CD8-positive, alpha-beta memory T cell (primary cell): ENCODE measurements at regions not wholly inside any gene's neighbourhood (a gene's known extent, or its start where the extent isn't known, plus 50 kb on each side); places are given as distances from the start of the nearest gene placed in this dataset.

Experiments
- CTCF ChIA-PET: fragments of 350-600 bp; sonication (Branson Sonifier 250); formaldehyde crosslinking; loops from one replicate; lab custom pipeline; 2021; ENCODE audit warnings: antibody characterized with exemption; lab: Charles Lee
- POLR2A ChIA-PET: fragments of 350-600 bp; sonication (Branson Sonifier 250); formaldehyde crosslinking; loops from one replicate; lab custom pipeline; 2021; ENCODE audit warnings: antibody characterized with exemption; lab: Charles Lee
- DNase-seq, 5 donors: peaks; one replicate each; pipeline versions ENCODE4 v3.0.0 to v3.0.0-alpha.2; 2020 to 2022; ENCODE audit warnings: mixed read lengths in 1 of 5
- H3K27ac ChIP-seq: one replicate; pipeline ENCODE4 v1.7.0; 2013; ENCODE audit warnings: low read depth, mild to moderate bottlenecking, low read length, moderate library complexity
- H3K27me3 ChIP-seq: 2 replicates; pipeline ENCODE4 v1.7.0; 2013; ENCODE audit warnings: low read length, mild to moderate bottlenecking; ENCODE audit not compliant: insufficient read depth, poor library complexity, severe bottlenecking
- H3K36me3 ChIP-seq: 2 replicates; pipeline ENCODE4 v1.7.0; 2013; ENCODE audit warnings: mild to moderate bottlenecking, low read length, moderate library complexity; ENCODE audit not compliant: insufficient read depth
- H3K4me1 ChIP-seq: 2 replicates; pipeline ENCODE4 v1.7.0; 2013; ENCODE audit warnings: mild to moderate bottlenecking, low read length, moderate library complexity; ENCODE audit not compliant: insufficient read depth
- H3K4me3 ChIP-seq: 2 replicates; pipeline ENCODE4 v1.7.0; 2013; ENCODE audit warnings: mild to moderate bottlenecking, low read length
- H3K9me3 ChIP-seq: 2 replicates; pipeline ENCODE4 v1.7.0; 2013; ENCODE audit warnings: mild to moderate bottlenecking, low read length
- H3K27ac Mint-ChIP-seq, 8 donors: one replicate each; pipeline ENCODE4 v1.8.0; 2020 to 2021; ENCODE audit warnings: mixed read lengths in 8 of 8, mild to moderate bottlenecking in 6 of 8, inconsistent platforms in 3 of 8, moderate library complexity in 3 of 8
- H3K27me3 Mint-ChIP-seq, 2 donors: one replicate each; pipeline ENCODE4 v1.8.0; 2020 to 2021; ENCODE audit warnings: mixed read lengths in 2 of 2, mild to moderate bottlenecking in 1 of 2, moderate library complexity in 1 of 2
- H3K36me3 Mint-ChIP-seq, 3 donors: one replicate each; pipeline ENCODE4 v1.8.0; 2020 to 2021; ENCODE audit warnings: mixed read lengths in 3 of 3, inconsistent platforms in 1 of 3, mild to moderate bottlenecking in 1 of 3
- H3K4me1 Mint-ChIP-seq, 3 donors: one replicate each; pipeline ENCODE4 v1.8.0; 2020 to 2021; ENCODE audit warnings: mixed read lengths in 3 of 3, inconsistent platforms in 1 of 3, mild to moderate bottlenecking in 1 of 3
- H3K4me3 Mint-ChIP-seq, 7 donors: one replicate each; pipeline ENCODE4 v1.8.0; 2020 to 2021; ENCODE audit warnings: mixed read lengths in 7 of 7, mild to moderate bottlenecking in 6 of 7, moderate library complexity in 4 of 7, inconsistent platforms in 2 of 7
- H3K9me3 Mint-ChIP-seq, 5 donors: one replicate each; pipeline ENCODE4 v1.8.0; 2020 to 2022; ENCODE audit warnings: mixed read lengths in 5 of 5, mild to moderate bottlenecking in 3 of 5, moderate library complexity in 2 of 5, inconsistent platforms in 1 of 5

DNA sequence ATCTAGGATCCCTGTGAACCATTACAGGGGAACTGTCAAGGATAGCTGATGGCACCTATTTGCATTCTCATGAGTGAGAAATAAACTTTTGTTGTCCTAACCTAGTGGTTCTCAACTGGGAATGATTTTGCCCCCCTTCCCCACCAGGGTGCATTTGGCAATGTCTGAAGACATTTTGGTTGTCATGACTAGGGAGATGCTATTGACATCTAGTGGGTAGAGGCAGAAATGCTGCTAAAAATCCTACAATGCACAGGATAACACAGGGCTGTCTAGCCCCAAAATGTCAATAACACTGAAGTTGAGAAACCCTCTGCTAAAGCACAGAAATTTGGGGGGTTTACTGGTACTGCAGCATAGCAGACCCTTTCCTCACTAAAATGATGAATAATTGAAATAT lies 140.9 kb upstream of the SRRM4 start:
- Mint-ChIP-seq H3K9me3 (peaks cover 0 to 3% (median 0%) of the 10 kb centered on the region in 5 donors), H3K4me3 (no peak overlapping the region), H3K4me1 (no peaks in the 10 kb centered on the region), H3K27ac (no peak overlapping the region), H3K36me3 (no peaks in the 10 kb centered on the region), H3K27me3 (no peaks in the 10 kb centered on the region)
- no peak overlapping the region for H3K4me3 ChIP-seq
- H3K27me3 ChIP-seq: no peaks in the 10 kb centered on the region
- ChIA-PET CTCF (no interaction called here), POLR2A (no interaction called here)
- no peak for DNase-seq
- H3K36me3 ChIP-seq: no peaks in the 10 kb centered on the region
- no peak overlapping the region for H3K27ac ChIP-seq
- no peaks in the 10 kb centered on the region for H3K9me3 ChIP-seq
- H3K4me1 ChIP-seq: no peaks in the 10 kb centered on the region

DNA sequence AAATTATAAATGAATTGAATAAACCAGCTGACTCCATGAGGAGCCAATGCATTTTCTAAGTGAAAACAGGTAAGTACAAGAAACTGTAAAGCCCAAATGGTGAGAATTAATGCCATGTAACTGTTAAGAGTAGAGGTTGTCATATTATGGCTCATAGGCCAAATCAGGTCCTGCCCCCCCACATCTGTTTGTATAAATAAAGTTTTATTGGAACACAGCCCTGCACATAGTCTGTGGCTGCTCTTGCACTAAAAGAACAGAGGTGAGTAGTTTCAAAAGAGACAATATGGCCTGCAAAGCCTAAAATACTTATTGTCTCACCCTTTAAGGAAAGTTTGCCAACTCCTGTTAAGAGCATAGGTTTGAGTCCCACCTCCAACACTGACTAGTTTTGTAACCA lies 140.5 kb upstream of the SRRM4 start:
- ChIA-PET POLR2A (no interaction called here), CTCF (no interaction called here)
- Histone ChIP-seq H3K27ac (no peak overlapping the region), H3K36me3 (no peaks in the 10 kb centered on the region), H3K9me3 (no peaks in the 10 kb centered on the region), H3K4me1 (no peaks in the 10 kb centered on the region), H3K4me3 (no peak overlapping the region), H3K27me3 (no peaks in the 10 kb centered on the region)
- Mint-ChIP-seq H3K27me3 (no peaks in the 10 kb centered on the region), H3K4me1 (no peaks in the 10 kb centered on the region), H3K9me3 (peaks cover 0 to 3% (median 0%) of the 10 kb centered on the region in 5 donors), H3K36me3 (no peaks in the 10 kb centered on the region), H3K4me3 (no peak overlapping the region), H3K27ac (no peak overlapping the region)
- no peak for DNase-seq

DNA sequence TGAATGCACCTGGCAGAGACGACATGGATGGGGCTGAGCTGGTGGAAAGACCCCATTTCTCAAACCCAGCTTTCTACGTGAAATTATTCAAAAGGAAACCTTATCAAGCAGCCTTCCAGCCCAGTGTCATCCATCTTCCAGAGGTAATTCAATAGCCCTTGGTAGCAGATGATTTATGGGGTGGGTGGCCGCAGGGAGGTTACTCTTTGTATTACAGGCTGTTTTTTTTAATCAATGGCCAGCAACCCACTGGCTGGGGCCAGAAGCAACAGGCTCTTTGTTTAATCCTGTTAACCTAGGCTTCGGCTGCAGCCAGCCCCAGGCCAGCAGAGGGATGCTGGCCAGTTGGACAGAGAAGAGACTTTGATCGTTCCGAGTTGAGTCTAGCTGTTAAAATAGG lies 139.8 kb upstream of the SRRM4 start:
- Mint-ChIP-seq H3K27ac (no peak overlapping the region), H3K27me3 (peaks cover 0 to 3% of the 10 kb centered on the region in 2 donors), H3K9me3 (peaks cover 0 to 2% (median 0%) of the 10 kb centered on the region in 5 donors), H3K36me3 (no peaks in the 10 kb centered on the region), H3K4me3 (no peak overlapping the region), H3K4me1 (no peaks in the 10 kb centered on the region)
- Histone ChIP-seq H3K27ac (no peak overlapping the region), H3K27me3 (no peaks in the 10 kb centered on the region), H3K4me1 (no peaks in the 10 kb centered on the region), H3K9me3 (no peaks in the 10 kb centered on the region), H3K4me3 (no peak overlapping the region), H3K36me3 (no peaks in the 10 kb centered on the region)
- DNase-seq: no peak
- ChIA-PET POLR2A (no interaction called here), CTCF (no interaction called here)

DNA sequence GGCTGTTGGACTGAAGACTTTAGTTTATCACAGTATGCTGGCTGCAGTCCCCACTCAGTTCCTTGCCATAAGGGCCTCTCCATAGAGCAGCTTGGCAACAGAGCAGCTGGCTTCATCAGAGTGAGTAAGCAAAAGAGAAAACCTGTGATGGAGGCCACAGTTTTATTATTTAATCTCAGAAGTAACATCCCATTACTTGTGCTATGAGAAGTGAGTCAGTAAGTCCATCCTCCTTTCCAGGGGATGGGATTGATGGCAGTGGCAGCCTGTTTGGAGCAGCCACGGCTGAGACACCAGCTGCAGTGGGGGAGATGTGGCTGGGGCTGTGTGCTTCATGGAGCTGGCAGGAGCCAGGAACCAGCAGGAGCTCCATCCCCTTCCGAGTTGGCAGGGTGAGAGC lies 138.5 kb upstream of the SRRM4 start:
- DNase-seq: no peak
- CTCF ChIA-PET: no interaction called here
- peaks cover 0 to 4% of the 10 kb centered on the region in 2 donors for H3K27me3 Mint-ChIP-seq

DNA sequence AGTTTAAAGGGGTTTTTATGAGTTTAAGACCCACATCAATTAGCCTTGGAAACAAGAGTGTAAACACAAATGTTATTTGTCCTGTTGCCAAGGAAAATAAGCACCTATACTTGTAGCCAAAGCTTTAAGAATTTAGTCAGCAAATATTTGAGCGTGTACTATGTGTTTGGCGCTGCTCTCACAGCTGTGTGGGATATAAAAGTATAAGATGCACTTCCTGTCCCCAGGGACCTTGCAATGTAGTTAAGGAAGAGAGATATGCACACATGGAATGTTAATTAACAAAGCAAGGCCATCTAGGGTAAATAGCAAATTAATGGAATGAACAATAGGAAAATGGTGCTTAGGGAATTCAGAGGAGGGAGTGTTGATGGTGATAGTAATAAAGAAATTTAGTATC lies 134.9 kb upstream of the SRRM4 start:
- Histone ChIP-seq H3K4me1 (no peaks in the 10 kb centered on the region), H3K4me3 (no peak overlapping the region), H3K27ac (no peak overlapping the region), H3K36me3 (no peaks in the 10 kb centered on the region), H3K27me3 (no peaks in the 10 kb centered on the region), H3K9me3 (no peaks in the 10 kb centered on the region)
- peaks cover 0 to 3% (median 0%) of the 10 kb centered on the region in 5 donors for H3K9me3 Mint-ChIP-seq
- CTCF ChIA-PET: interaction anchor here (1.1 kb wide), 1 partner anchor 39 kb away, joined by 3 read pairs; no protein-coding TSS in a partner anchor
- H3K36me3 Mint-ChIP-seq: no peaks in the 10 kb centered on the region
- no peak for DNase-seq
- no peak overlapping the region for H3K4me3 Mint-ChIP-seq
- H3K27me3 Mint-ChIP-seq: peaks cover 2 to 4% of the 10 kb centered on the region in 2 donors
- POLR2A ChIA-PET: no interaction called here
- no peak overlapping the region for H3K27ac Mint-ChIP-seq
- H3K4me1 Mint-ChIP-seq: no peaks in the 10 kb centered on the region

More for the DNA sequence above, 138.5 kb upstream of the SRRM4 start:
- Histone ChIP-seq H3K27ac (no peak overlapping the region), H3K36me3 (no peaks in the 10 kb centered on the region), H3K4me1 (no peaks in the 10 kb centered on the region), H3K9me3 (no peaks in the 10 kb centered on the region), H3K4me3 (no peak overlapping the region), H3K27me3 (no peaks in the 10 kb centered on the region)
- H3K9me3 Mint-ChIP-seq: peaks cover 0 to 2% (median 0%) of the 10 kb centered on the region in 5 donors
- no peak overlapping the region for H3K27ac Mint-ChIP-seq
- POLR2A ChIA-PET: no interaction called here
- H3K4me1 Mint-ChIP-seq: no peaks in the 10 kb centered on the region
- no peaks in the 10 kb centered on the region for H3K36me3 Mint-ChIP-seq
- H3K4me3 Mint-ChIP-seq: no peak overlapping the region

DNA sequence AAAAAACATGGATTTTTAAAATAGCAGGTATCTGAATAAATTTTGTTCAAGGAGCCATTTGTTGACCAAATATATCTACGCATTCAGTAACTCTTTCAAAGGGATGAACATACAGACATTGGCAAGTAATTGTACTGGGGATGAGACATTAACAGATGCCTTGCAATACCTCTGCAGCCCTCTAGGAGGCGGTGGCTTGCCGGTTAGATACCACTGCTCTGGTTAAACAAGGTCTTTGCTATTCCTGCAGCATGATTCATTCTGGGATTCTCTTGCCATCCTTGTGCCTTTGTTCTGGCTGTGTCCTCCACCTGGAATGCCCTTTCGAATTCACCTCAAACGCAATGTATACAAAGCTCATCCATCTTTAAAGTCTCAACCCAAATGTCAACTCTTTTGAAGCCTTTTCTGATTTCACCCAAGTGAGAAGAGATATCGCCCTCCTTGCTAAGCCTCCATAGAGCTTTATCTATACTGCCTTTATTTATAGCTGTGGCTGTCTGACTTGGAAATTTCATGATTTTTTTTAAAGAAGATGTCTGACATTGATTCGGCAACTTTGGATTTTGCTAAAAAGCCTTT lies 131.0 kb upstream of the SRRM4 start:
- POLR2A ChIA-PET: no interaction called here

DNA sequence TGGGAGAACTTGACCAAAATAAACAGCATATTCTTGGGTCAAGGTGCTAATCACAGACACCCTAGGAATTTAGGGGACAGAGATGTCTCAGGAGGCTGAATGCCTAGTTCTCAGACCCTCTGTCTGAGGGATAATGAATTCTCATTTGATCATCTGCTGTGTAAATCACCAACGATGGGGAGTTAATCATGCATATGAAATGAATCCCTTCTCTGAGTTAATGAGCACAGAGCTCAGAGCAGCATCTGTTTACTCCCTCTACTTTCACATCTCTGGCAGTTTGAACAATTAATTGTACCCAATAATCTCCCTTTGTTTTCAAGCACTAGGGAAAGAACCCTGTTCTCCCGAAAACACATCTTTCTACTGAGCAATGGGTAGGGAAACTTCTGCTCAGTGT lies 129.4 kb upstream of the SRRM4 start:
- peaks cover 0 to 5% (median 0%) of the 10 kb centered on the region in 5 donors for H3K9me3 Mint-ChIP-seq
- H3K4me1 Mint-ChIP-seq: no peaks in the 10 kb centered on the region
- H3K36me3 Mint-ChIP-seq: no peaks in the 10 kb centered on the region
- no peak overlapping the region for H3K27ac Mint-ChIP-seq
- DNase-seq: no peak
- no peaks in the 10 kb centered on the region for H3K9me3 ChIP-seq
- no peak overlapping the region for H3K4me3 Mint-ChIP-seq
- H3K27me3 ChIP-seq: no peaks in the 10 kb centered on the region
- no peaks in the 10 kb centered on the region for H3K36me3 ChIP-seq
- POLR2A ChIA-PET: no interaction called here
- no peak overlapping the region for H3K4me3 ChIP-seq
- H3K27ac ChIP-seq: no peak overlapping the region
- H3K27me3 Mint-ChIP-seq: peaks cover 0 to 7% of the 10 kb centered on the region in 2 donors
- CTCF ChIA-PET: interaction anchor here (0.6 kb wide), 1 partner anchor 112 kb away, joined by 3 read pairs; no protein-coding TSS in a partner anchor
- no peaks in the 10 kb centered on the region for H3K4me1 ChIP-seq

More for the DNA sequence above, 131.0 kb upstream of the SRRM4 start:
- Mint-ChIP-seq H3K27me3 (peaks cover 4 to 7% of the 10 kb centered on the region in 2 donors), H3K4me1 (no peaks in the 10 kb centered on the region), H3K36me3 (no peaks in the 10 kb centered on the region), H3K4me3 (no peak overlapping the region), H3K9me3 (peaks cover 0 to 7% (median 0%) of the 10 kb centered on the region in 5 donors), H3K27ac (no peak overlapping the region)
- Histone ChIP-seq H3K27me3 (no peaks in the 10 kb centered on the region), H3K4me1 (no peaks in the 10 kb centered on the region), H3K36me3 (no peaks in the 10 kb centered on the region), H3K27ac (no peak overlapping the region), H3K4me3 (no peak overlapping the region), H3K9me3 (no peaks in the 10 kb centered on the region)
- CTCF ChIA-PET: no interaction called here
- DNase-seq: no peak

DNA sequence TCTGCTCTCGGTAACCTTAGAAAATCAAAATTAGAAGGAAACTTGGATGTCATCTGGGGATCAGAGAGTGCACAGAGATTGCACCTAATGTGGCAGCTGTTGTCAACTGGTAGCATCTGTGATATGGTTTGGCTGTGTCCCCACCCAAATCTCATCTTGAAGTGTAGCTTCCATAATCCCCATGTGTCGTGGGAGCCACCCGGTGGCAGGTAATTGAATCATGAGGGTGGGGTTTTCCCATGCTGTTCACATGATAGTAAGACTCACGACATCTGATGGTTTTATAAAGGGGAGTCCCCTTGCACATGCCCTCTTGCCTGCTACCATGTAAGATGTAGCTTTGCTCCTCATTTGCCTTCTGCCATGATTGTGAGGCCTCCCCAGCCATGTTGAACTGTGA lies 127.7 kb upstream of the SRRM4 start:
- Mint-ChIP-seq H3K36me3 (no peaks in the 10 kb centered on the region), H3K4me3 (no peak overlapping the region), H3K27me3 (peaks cover 0 to 7% of the 10 kb centered on the region in 2 donors), H3K4me1 (no peaks in the 10 kb centered on the region), H3K27ac (no peak overlapping the region), H3K9me3 (peaks cover 0 to 5% (median 0%) of the 10 kb centered on the region in 5 donors)
- Histone ChIP-seq H3K4me1 (no peaks in the 10 kb centered on the region), H3K27me3 (no peaks in the 10 kb centered on the region), H3K4me3 (no peak overlapping the region), H3K9me3 (no peaks in the 10 kb centered on the region), H3K36me3 (no peaks in the 10 kb centered on the region), H3K27ac (no peak overlapping the region)
- ChIA-PET POLR2A (no interaction called here), CTCF (no interaction called here)
- DNase-seq: no peak
